ENCODE measurements at regions not wholly inside any gene's neighbourhood (a gene's known extent, or its start where the extent isn't known, plus 50 kb on each side); places are given as distances from the start of the nearest gene placed in this dataset.
A peak's percentile ranks its signal among the peaks of the same experiment; 100 is the strongest.

DNA sequence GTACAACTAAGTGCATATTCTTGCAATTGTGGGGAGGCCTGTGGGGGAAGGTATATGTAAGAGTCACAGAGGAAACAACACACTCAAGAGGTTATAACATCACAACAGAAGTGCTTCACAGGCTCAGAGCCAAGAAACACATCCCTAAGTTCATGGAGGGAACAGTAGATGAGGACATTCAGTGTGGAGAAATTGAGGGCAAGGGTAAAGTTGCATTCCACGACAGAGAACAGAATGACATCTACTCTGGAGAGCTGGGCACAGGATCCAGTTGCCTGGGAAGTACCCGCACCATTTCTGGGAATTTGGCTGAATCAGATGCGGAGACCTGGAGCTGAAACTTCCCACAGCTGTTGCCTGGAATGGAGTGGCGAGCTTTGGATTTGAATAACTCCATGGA, 197.2 kb downstream of the NXNL2 start:
- TF ChIP-seq CTCF (IDR thresholded peaks at IDR 0.05; ENCODE audit: low read depth, low read length, missing input control) (no peak), RXRA (IDR thresholded peaks at IDR 0.05) (peak in 1 of 2 donors; percentile 50), HNF4G (IDR thresholded peaks at IDR 0.05) (no peak), YY1 (IDR thresholded peaks at IDR 0.05) (no peak), NR2F2 (IDR thresholded peaks at IDR 0.05) (no peak), HNF4A (conservative IDR thresholded peaks at IDR 0.05) (peak in 1 of 2 donors; percentile 18), SP1 (IDR thresholded peaks at IDR 0.05) (no peak), RAD21 (IDR thresholded peaks at IDR 0.05) (no peak), ZBTB33 (IDR thresholded peaks at IDR 0.05) (no peak), TAF1 (conservative IDR thresholded peaks at IDR 0.05) (no peak)
- TF ChIP-seq, protein P1, sequence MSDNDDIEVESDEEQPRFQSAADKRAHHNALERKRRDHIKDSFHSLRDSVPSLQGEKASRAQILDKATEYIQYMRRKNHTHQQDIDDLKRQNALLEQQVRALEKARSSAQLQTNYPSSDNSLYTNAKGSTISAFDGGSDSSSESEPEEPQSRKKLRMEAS (IDR thresholded peaks at IDR 0.05), result no peak
- TF ChIP-seq, protein P2, sequence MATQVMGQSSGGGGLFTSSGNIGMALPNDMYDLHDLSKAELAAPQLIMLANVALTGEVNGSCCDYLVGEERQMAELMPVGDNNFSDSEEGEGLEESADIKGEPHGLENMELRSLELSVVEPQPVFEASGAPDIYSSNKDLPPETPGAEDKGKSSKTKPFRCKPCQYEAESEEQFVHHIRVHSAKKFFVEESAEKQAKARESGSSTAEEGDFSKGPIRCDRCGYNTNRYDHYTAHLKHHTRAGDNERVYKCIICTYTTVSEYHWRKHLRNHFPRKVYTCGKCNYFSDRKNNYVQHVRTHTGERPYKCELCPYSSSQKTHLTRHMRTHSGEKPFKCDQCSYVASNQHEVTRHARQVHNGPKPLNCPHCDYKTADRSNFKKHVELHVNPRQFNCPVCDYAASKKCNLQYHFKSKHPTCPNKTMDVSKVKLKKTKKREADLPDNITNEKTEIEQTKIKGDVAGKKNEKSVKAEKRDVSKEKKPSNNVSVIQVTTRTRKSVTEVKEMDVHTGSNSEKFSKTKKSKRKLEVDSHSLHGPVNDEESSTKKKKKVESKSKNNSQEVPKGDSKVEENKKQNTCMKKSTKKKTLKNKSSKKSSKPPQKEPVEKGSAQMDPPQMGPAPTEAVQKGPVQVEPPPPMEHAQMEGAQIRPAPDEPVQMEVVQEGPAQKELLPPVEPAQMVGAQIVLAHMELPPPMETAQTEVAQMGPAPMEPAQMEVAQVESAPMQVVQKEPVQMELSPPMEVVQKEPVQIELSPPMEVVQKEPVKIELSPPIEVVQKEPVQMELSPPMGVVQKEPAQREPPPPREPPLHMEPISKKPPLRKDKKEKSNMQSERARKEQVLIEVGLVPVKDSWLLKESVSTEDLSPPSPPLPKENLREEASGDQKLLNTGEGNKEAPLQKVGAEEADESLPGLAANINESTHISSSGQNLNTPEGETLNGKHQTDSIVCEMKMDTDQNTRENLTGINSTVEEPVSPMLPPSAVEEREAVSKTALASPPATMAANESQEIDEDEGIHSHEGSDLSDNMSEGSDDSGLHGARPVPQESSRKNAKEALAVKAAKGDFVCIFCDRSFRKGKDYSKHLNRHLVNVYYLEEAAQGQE (IDR thresholded peaks at IDR 0.05), result no peak

Measured in liver (tissue), 3 donors.